Right kidney (tissue), 1 donor: ENCODE measurements at regions not wholly inside any gene's neighbourhood (a gene's known extent, or its start where the extent isn't known, plus 50 kb on each side); places are given as distances from the start of the nearest gene placed in this dataset.

ENCODE experiments used
- DNase-seq: peaks from one replicate; pipeline ENCODE4 v3.0.0-alpha.2; 2016

DNA sequence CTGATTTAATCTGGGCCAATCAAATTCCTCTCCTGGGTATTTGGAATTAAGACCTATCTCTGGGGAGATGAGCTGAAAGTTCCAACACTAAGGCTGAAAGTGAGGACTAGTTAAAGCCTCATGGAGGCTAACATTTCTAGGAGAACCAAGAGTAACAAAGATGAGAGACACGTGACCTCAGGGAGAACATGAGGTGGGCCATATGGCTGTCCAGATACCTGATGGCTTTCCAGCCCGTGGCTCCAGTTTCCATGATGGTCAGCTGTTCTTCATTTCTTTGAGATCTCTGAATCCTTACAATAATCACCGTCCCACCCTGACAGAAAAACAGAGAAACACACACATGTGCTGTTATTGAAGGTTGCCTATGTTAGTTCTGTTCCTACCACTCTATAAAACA is 66.1 kb downstream of the LEPR start:
- DNase-seq = no peak

DNA sequence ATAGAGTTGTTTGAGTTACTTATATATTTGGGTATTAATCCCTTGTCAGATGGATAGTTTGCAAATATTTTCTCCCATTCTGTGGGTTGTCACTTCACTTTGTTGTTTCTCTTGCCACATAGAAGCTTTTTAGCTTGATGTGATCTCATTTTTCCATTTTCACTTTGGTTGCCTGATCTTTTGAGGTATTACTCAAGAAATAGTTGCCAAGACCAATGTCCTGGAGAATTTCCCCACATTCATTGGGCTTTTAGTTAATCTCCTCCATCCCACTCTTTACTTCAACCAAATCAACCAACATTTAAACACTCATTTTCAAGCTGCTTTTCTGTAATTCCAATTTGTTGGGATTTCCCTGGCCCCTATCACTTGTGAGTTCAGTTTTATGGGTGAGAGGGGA is 69.0 kb downstream of the LEPR start:
- DNase-seq = no peak

DNA sequence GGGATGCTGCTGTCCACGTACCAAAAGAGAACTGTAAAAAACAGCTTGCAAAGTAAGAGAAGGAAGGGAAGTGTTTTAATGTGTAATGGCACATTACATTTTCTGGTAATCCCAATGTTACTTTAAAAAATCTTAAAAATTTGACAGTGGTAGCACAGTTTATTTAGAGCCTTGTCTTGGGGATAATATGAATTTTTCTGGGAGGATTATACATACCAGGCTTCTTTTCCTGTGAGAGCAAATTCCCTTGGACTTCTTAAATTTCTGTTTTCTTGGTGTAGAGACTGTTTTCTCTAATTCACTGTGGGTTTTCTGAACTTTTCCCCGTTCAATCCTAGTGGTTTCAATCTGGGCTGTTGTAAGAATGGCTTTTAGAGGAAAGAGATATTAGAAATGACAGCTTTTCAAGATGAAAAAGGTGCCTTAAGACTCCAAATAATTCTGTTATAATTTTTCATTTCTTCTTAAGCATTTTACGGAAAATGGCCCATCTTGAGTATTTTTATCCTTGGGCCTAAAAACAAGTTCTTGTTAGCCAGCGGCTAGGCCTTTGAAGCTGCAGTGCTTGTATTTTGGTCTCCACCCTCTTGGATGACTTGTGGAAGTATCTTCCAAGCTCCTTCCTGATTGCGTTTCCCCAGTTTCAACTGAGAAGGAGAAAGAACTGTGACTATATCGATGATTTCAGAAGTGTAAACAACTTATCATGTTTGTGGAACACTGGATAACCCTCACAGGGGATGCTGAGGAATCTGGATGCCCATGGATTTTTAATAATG is 70.0 kb downstream of the LEPR start:
- no peak for DNase-seq

DNA sequence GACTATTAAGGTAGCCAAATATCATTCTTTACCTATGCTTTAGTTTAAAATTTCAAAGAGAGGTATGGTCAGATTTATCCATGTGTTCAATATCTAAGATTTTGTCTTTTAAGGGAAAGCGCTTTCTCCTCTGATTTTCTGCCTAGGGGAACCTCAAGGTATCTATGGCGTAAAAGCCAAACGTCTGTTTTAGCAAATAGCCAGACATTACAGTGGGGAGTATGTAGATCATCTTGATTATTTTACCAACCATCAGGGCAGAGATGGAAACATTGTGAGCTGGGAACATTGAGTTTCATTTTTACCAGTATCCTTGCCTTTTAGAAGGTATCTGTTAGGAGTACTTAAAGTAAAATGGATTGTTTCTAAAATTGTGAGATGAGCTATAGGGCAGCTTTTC is 71.0 kb downstream of the LEPR start:
- no peak for DNase-seq

DNA sequence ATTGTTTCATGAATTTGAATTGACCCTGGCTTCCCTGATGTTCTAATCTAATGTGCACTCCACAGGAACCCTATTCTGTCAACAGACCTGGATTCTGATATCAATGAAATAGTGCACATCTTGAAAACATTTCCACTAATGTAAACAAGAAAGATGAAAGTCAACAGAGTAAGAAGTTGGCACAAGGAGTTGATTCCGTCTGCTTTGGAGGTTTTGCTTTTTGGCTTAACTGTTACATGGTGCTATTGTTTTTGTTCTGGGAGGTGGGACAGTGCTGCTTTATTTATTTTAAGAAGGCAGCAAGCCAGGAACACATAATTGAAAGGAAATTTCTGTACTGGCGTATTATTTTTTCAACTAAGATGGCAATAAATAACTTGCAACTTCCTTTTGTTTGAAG is 73.3 kb downstream of the LEPR start:
- no peak for DNase-seq

DNA sequence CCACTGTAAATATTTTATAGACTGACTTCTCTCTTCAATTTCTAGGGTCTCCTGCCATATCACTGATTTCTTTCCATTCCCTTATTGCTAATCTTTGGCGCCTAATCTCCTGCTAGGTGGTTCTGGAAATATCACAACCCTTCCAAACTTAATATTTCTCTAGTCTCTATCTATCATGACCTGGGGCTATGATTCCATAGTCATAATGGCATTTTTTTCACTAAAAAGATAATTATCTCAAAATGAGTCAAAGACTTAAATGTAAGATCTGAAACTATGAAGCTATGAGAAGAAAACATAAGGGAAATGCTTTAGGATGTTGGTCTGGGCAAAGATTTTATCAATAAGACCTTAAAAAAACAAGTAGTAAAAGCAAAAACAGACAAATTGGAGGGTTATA is 74.2 kb downstream of the LEPR start:
- no peak for DNase-seq

DNA sequence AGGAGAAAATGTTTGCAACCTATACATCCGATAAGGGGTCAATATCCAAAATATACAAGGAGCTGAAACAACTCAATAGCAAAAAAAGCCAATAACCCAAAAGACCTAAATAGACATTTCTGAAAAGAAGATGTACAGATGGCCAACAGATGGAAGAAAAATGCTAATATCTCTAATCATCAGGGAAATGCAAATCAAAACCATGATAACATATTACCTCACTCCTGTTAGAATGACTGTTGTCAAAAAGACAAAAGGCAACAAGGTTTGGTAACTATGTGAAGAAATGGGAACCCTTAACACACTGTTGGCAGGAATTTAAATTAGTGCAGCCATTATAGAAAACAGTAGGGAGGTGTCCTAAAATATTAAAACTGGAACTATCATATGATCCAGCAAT is 74.7 kb downstream of the LEPR start:
- DNase-seq = no peak

DNA sequence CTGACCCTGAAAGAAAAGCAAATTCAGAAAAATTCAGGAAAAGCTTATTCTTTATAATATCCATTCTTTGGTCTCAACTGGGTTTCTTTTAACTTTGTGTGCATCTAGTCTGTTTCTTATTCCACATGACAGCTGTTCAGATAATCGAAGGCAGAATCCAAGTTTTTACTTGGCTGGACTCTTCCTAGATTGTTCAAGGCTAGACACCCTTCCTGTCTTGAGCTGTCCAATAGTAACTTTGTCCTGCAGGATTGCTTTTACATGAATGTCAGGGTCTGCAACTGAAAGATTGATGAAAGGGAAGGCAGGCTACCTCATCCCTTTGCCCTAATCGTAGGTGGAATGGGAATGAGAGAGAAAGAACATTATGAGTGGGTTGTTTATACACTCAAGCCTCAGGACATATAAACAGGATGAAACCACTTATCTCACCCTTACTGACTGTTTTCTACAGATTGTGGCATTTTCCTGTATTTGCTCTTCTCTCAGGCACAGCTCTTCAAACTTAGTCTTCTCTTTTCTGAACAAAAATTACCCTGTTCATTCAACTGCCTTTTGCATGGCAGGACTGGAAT is 76.9 kb downstream of the LEPR start:
- no peak for DNase-seq

DNA sequence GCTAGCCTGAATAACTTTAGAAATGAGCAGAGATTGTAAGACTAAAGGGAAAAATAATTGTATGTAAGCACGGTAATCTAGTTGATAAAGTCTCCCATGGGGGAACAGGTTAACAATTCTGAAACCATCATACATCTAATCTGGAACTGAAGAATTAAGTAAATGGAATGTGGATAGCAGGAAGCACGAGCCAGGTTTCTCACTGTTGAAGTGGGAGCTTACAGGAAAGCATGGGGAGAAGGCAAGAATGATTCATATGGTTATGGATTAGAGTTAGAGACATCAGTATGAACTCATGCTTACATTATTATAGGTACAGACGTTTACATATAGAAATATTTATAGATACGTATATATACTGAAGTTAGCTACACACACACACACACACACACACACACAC is 83.0 kb downstream of the LEPR start:
- no peak for DNase-seq

DNA sequence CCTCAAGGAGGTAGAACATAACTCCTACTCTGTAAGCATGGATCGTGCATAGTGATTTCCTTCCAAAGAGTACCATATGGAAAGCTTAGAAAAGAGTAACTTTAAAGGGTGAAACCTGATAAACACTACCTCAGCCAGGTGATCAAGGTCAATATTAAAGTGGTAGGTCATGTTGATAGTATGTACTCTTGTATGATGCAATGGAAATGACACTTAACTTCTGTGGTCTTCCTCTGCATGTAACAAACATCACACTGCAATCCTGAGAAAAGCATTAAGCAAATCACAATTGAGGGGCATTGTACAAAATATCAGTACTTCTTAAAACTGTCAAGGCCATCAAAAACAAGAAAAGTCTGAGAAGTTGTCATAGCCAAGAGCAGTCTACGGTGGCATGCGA is 83.8 kb downstream of the LEPR start:
- DNase-seq = no peak

DNA sequence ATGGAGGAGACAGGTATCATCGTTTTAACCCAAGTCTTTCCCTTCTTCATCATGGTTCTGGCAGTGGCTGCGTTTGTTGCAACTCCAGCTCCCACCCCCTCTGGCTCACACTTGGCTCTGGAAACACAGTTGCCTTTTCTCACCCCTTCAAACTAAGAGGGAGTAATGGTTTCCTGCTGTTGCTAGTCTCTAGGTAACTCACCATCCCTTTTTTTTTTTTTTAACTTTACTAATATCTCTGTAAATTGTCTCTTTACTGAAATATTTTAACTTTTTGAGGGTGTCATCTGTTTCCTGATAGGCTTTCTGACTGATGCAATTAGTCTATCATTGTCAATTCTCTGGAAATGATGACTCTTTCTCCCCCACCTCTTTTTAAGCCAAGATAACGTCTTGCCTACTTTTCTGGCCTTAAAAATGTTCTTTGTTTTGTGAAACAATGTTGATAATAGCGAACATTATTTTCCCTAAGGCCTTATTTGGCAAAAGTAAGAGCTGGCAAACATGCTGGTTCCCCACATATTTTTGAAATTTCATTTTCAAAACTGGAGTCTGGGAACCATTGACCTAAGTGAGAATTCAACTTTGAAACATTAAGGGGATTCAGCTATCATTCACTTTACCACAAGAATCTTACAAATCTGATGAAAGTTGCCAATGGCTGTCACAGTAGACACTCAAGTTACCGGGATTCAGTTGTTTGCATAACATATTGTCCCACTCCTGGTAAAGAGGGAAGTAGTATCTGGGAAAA is 85.3 kb downstream of the LEPR start:
- no peak for DNase-seq

DNA sequence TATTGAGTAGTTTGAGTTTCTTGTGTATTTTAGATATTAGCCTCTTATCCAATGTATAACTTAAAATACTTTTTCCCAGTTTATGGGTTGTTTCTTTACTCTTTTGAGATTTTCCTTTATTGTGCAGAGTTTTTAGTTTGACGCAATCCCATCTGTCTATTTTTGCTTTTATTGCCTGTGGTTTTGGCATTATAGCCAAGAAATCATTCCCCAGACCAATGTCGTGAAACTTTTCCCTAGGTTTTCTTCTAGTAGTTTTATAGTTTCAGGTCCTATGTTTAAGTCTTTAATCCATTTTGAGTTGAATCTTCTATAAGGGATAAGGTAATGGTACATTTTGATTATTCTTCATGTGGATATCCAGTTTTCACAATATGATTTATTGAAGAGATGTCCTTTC is 87.6 kb downstream of the LEPR start:
- DNase-seq = no peak

DNA sequence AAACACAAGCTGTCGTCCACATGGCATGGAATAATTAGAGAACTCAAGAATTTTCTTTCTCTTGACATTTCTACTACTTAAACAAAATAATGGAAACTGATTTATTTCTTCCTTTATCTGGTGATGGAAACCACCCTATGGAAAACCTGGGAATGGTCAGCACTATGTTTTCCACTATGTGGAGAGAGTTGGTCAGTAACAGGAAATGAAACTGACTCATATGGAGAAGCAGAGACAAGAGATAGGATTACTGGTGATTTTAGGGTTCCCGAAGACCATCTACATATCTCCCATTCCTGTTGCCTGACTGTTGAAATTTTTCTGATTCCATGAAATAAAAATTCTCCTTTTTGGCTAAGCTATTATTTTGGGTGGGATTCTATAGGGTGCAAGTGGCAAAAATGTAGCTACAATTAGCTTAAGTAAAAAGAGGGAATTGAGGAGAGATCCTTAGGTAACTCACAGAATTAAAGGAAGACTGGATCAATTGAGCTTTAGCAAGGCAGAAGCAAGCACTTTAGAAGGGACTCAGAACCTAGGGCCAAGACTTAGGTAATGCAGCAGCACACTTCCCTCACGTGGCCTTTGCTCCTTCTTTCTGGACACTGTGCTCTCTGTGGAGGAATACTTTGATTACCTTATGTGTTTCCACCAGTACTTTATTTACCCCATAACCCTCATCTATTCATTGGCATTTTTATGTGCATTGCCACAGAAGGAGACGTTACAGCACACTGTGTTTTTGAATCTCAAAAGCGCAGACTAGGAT is 89.6 kb downstream of the LEPR start:
- no peak for DNase-seq

DNA sequence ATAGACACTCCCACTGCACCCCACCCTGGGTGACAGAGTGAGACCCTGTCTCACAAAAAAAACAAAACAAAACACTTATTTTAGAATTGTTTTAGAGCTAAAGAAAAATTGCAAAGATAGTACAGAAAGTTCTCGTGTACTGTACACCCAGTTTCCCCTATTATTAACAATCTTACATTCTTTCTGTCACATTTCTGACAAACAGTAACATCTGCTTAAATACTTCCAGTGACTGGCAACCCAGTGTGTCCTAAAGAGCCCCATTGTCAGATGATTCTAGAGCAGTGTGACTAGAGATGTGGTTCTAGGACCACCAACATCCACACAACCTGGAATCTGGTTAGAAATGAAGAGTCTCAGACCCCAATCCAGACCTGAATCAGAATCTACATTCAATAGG is 90.5 kb downstream of the LEPR start:
- no peak for DNase-seq

DNA sequence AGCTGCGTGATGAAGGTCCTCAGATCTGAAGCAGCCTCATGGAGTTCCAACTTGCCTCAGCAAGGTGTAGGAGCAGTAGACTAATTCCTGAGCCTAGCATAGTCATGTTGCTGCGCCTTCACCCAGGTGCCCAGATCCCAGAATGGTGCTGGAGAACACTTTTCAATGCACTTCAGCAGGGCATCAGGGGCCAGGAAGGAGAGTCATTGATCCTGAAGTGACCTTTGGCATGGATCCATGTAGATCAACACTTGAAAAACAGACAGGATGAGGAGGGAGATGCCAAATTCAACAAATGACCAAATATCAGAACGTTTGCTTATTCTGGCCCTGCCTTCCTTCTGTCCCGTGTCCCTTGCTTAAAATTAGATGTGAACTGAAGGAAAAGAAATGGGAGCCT is 91.9 kb downstream of the LEPR start:
- DNase-seq = no peak

DNA sequence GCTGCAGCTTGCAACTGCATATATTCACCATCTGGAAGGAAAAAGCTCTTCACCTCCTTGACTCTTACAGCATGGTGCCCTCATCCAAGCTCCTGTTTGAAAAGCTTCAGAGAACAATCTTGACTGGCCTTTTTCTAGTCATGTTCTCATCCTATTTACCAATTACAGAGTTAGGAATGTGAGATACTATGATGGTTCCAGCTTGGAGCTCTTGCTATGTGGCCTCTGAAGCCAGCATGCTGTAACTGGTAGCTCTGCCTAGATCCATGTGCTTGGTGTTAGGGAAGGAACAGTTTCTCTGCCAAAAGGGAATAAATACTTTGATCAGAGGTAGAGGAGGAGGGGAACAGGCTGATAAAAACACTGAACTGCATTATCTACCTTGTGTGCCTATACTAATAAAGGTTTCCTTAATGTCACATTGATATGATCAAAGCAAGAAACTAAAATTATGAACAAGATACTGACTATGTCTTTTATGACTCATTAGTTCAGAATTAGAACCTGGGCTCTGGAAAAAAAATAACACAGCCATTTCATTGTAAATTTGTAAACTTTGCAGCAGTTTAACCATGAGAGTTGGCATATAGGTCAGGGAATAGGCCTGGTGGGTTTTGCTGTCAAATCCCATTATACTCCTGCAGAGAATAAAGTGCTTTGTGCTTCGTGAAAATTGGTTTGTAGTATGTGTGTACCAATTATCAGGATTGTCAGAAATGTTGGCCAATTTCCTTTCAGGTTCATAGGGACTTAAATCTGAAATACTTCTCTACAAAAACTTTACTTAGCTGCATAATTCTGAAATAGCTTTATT is 92.7 kb downstream of the LEPR start:
- DNase-seq = no peak

DNA sequence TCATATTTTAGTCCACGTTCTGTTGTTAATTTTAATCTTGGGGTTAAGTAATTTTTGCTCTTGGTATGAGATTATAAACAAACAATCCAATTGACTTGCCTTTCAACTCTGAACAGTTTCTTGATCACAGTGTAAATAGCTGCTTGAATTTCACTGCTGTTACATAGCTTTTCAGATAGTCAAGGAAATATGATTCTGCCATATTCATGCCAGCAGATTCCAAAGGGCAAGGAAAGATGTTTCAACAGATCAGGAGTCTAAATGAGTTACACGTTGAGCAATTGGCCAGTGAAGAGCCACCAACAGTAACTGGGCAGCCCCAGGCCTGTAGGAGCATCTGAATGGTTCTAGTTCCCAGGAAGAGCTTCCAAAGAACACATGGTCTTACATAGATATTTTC is 93.6 kb downstream of the LEPR start:
- no peak for DNase-seq

DNA sequence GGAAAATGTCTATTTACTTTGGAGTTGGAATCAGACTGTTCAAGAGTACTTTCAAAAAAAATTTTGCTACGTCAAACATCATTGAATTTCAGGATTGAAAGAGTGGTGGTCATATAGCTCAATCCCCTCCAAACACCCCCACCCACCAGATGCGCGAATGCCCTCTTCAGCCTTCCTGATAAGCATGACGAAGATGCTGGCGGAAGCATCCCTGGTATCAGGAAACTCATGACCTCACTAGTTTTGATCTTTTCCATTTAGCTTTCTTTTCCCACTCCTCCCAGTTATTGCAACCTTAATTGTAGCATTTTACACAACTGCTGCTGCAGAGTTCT is 104.4 kb downstream of the LEPR start:
- peak; percentile 6 for DNase-seq

DNA sequence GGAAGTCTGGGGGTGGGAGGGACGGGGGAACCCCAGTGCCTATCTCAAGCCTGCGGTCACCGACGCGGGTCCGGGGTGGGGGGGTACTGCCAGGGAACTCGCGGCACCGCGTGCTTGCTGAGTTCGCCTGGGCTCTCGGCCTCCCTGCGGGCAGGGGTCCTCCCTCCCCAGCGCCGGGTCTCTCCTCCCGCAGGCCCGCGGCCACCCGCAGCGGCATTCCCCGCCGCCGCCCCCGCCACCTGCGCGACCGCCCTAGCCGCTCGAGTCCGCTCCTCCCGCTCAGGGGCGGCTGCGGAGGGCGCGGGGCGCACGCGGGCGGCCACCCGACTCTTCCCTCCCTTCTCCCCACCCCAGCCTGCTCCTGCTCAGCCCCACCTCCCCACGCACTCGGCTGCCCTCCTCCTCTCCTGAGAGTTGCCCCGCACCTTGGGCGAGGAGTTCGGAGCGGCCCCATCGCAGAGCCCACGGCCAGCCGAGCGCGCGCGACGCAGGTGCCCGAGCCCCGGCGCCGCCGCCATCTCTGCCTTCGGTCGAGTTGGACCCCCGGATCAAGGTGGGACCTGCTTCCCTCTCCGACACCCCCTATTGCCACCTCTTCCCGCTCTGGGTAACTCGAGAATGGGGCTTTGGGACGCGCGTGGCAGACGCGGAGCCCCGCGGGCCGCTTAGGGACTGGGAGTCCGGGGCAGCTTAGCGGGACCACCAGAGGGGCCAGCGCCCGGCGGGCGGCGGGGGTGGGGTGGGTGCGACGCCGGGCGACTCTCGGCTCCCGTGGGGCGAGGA is 105.0 kb downstream of the LEPR start:
- DNase-seq = peak; percentile 54

DNA sequence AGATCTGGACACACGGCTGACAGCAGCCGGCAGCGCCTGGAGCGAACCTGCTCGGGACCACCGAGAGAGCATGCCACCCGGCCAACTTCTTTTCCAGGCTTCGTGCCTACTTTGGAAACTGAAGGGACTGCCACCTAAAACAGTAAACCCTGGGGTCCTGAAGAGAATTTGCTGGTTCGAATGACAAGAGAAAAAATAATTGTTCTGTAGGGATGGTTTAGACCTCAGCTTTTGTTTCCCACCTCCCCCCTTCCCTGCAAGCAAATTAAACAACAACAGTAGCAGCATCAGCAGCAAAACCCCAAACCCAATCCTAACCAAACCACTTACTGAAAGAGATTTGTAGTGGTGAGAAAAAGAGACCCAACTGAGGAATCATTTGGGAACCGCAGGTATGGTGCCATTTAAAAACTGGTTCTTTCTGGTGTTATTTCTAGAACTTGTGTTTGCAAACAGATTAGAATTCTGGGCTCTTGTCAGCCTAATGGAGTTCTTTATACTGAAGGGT is 105.6 kb downstream of the LEPR start:
- DNase-seq = peak; percentile 12

DNA sequence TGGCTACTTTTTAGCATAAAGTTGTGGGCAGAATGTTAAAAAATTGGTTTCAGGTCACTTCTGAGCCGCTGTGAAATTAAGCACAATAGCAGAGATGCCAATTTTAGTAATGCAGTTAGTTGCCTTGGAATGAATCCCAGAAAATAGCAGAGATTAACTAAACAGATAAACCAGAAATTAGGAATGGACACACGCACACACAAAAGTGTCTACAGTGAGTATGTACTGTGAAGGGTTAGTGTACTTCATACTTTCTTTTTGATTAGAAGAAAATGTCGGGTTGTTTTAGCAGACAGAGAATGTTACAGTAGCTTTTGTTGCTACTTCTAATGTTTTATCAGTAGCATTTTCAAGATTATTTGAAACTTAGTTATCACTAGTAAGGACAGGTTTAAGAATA is 106.7 kb downstream of the LEPR start:
- DNase-seq = no peak
